ENCODE measurements at regions not wholly inside any gene's neighbourhood (a gene's known extent, or its start where the extent isn't known, plus 50 kb on each side); places are given as distances from the start of the nearest gene placed in this dataset.

- no peak for TF ChIP-seq CTCF (IDR thresholded peaks at IDR 0.05; ENCODE audit: extremely low read depth, missing control alignments)
- no peak for DNase-seq (ENCODE audit: low spot score)
Observed at GRCh38 chr6:134378426-134378825, 60.5 kb upstream of the SGK1 start.

- no peak for TF ChIP-seq CTCF (IDR thresholded peaks at IDR 0.05; ENCODE audit: extremely low read depth, missing control alignments)
- DNase-seq (ENCODE audit: low spot score): no peak
Observed at GRCh38 chr6:134376785-134377184, 58.9 kb upstream of the SGK1 start.

- no peak for DNase-seq (ENCODE audit: low spot score)
- TF ChIP-seq CTCF (IDR thresholded peaks at IDR 0.05; ENCODE audit: extremely low read depth, missing control alignments): no peak
Observed at GRCh38 chr6:134375220-134375580, 57.3 kb upstream of the SGK1 start.

GRCh38 chr6:134374491-134375219, 56.7 kb upstream of the SGK1 start:
- TF ChIP-seq CTCF (IDR thresholded peaks at IDR 0.05; ENCODE audit: extremely low read depth, missing control alignments): no peak
- no peak for DNase-seq (ENCODE audit: low spot score)

- DNase-seq (ENCODE audit: low spot score): no peak
- no peak for TF ChIP-seq CTCF (IDR thresholded peaks at IDR 0.05; ENCODE audit: extremely low read depth, missing control alignments)
Observed at GRCh38 chr6:134373993-134374392, 56.1 kb upstream of the SGK1 start.

GRCh38 chr6:134373282-134373922, 55.5 kb upstream of the SGK1 start:
- TF ChIP-seq CTCF (IDR thresholded peaks at IDR 0.05; ENCODE audit: extremely low read depth, missing control alignments): no peak
- peak; percentile 64 for DNase-seq (ENCODE audit: low spot score)

- DNase-seq (ENCODE audit: low spot score): no peak
- no peak for TF ChIP-seq CTCF (IDR thresholded peaks at IDR 0.05; ENCODE audit: extremely low read depth, missing control alignments)
Observed at GRCh38 chr6:134372603-134373281, 54.8 kb upstream of the SGK1 start.
